Spleen (tissue), 11 donors: ENCODE measurements at regions not wholly inside any gene's neighbourhood (a gene's known extent, or its start where the extent isn't known, plus 50 kb on each side); places are given as distances from the start of the nearest gene placed in this dataset.

Source experiments
- DNase-seq: peaks from one replicate; pipeline ENCODE4 v3.0.0-alpha.2; 2020
- H3K27ac ChIP-seq, 8 donors: fragments of 200-600 bp; sonication (generic) in 7 of 8; 1 replicate in 4 of 8; 2 replicates in 4 of 8; pipeline versions ENCODE4 v1.5.0 to v1.8.0; 2016 to 2021; ENCODE audit warnings: inconsistent platforms in 4 of 8, mild to moderate bottlenecking in 4 of 8, moderate library complexity in 1 of 8
- H3K27me3 ChIP-seq, 7 donors: fragments of 200-600 bp; sonication (generic) in 6 of 7; replicated peaks in 1 of 7; 1 replicate in 4 of 7; 2 replicates in 3 of 7; pipeline versions ENCODE4 v1.5.0 to v1.8.0; 2016 to 2021; ENCODE audit warnings: inconsistent platforms in 3 of 7, mild to moderate bottlenecking in 1 of 7
- H3K36me3 ChIP-seq, 6 donors: fragments of 200-600 bp; sonication (generic) in 5 of 6; 1 replicate in 4 of 6; 2 replicates in 2 of 6; pipeline versions ENCODE4 v1.5.0 to v1.8.0; 2016 to 2021; ENCODE audit warnings: inconsistent platforms in 2 of 6
- H3K4me1 ChIP-seq, 6 donors: fragments of 200-600 bp; sonication (generic) in 5 of 6; 1 replicate in 3 of 6; 2 replicates in 3 of 6; pipeline versions ENCODE4 v1.5.0 to v1.8.0; 2016 to 2021; ENCODE audit warnings: inconsistent platforms in 3 of 6
- H3K4me3 ChIP-seq, 8 donors: fragments of 200-600 bp; sonication (generic) in 7 of 8; 1 replicate in 4 of 8; 2 replicates in 4 of 8; pipeline versions ENCODE4 v1.5.0 to v1.8.0; 2016 to 2021; ENCODE audit warnings: inconsistent platforms in 4 of 8, mild to moderate bottlenecking in 4 of 8, moderate library complexity in 2 of 8
- H3K9me3 ChIP-seq, 8 donors: fragments of 200-600 bp; sonication (generic) in 7 of 8; 1 replicate in 4 of 8; 2 replicates in 4 of 8; pipeline versions ENCODE4 v1.5.0 to v1.8.0; 2016 to 2021; ENCODE audit warnings: inconsistent platforms in 4 of 8
- CTCF ChIP-seq, 11 experiments: fragments of 200-600 bp in 7 of 11; fragments of 450-650 bp in 4 of 11; sonication (generic) in 4 of 11; IDR thresholded peaks in 8 of 11; conservative IDR thresholded peaks in 3 of 11; 1 replicate in 7 of 11; 2 replicates in 4 of 11; pipeline versions ENCODE4 v1.4.0 to v1.8.0; 2016 to 2021; ENCODE audit warnings: antibody characterized with exemption in 11 of 11, inconsistent platforms in 4 of 11, mild to moderate bottlenecking in 1 of 11
- POLR2A ChIP-seq, 3 donors: fragments of 450-650 bp; IDR thresholded peaks; one replicate each; pipeline ENCODE4 v1.5.1; 2017; ENCODE audit warnings: antibody characterized with exemption in 3 of 3, mild to moderate bottlenecking in 1 of 3
- POLR2AphosphoS5 ChIP-seq, 3 donors: sonication (generic); formaldehyde crosslinking; IDR thresholded peaks; one replicate each; pipeline ENCODE4 v1.5.1; 2017; ENCODE audit warnings: antibody characterized with exemption in 3 of 3
- WGBS, 5 donors: extraction: QIAGEN DNeasy Blood & Tissue Kit in 3 of 5; methylation state at CpG; one replicate each; pipeline versions ENCODE4 v1.1.5 to v1.1.7; 2013 to 2018; 5-methylcytosine and 5-hydroxymethylcytosine counted together
- intact Hi-C: fragments of 100-400 bp; cut with DNase I; formaldehyde crosslinking; loops from one replicate; pipeline ENCODE4 v1.15.0; 2023; ENCODE audit warnings: low total_unique reads
- small RNA-seq, 4 donors: library from RNA; depleted of rRNA; stranded (forward); fragments of <200 nt; gene quantifications; one replicate each; pipeline ENCODE3, GENCODE V24; 2016
- donor health status: healthy with polysubstance abuse.
- donor health status: DM: no; HTN: no; CAD: no; lungs with moderate emphysema.
- donor health status: DM: no; HTN: no; CAD: no.
- donor health status: Bipolar disorder and iron deficiency.
- donor health status: healthy.
- donor health status: DM: no; HTN: no; CAD: no.
- donor health status: DM: yes; HTN: yes; CAD: no.

- H3K4me1 ChIP-seq = no peaks in the 10 kb centered on the region
- no peak for DNase-seq
- no peak for TF ChIP-seq POLR2AphosphoS5 (IDR thresholded peaks at IDR 0.05)
- no peak for TF ChIP-seq CTCF (IDR thresholded peaks at IDR 0.05 in 8 of 11, conservative IDR thresholded peaks at IDR 0.05 in 3 of 11)
- TF ChIP-seq POLR2A (IDR thresholded peaks at IDR 0.05) = no peak
- intact Hi-C loops = no loop called here
- H3K9me3 ChIP-seq = no peaks in the 10 kb centered on the region
- no peak overlapping the region for H3K27ac ChIP-seq
- whole genome bisulfite sequencing, 5 donors = 48 to 71% (median 50%) methylated on average over 1 of the region's 1 CpG
- no peak overlapping the region for H3K4me3 ChIP-seq
- no peaks in the 10 kb centered on the region for H3K36me3 ChIP-seq
- no peaks in the 10 kb centered on the region for H3K27me3 ChIP-seq
Observed at GRCh38 chr1:117812869-117813511, 116.4 kb downstream of the GDAP2 start.

Small RNAs in the stretch of these regions (small RNA-seq; reads per million reads assigned to genes)
- 0 reads per million in 4 donors for gene AL390877.1
- gene RF00561 = 0 reads per million in 4 donors
